ENCODE measurements at regions not wholly inside any gene's neighbourhood (a gene's known extent, or its start where the extent isn't known, plus 50 kb on each side); places are given as distances from the start of the nearest gene placed in this dataset.

DNA sequence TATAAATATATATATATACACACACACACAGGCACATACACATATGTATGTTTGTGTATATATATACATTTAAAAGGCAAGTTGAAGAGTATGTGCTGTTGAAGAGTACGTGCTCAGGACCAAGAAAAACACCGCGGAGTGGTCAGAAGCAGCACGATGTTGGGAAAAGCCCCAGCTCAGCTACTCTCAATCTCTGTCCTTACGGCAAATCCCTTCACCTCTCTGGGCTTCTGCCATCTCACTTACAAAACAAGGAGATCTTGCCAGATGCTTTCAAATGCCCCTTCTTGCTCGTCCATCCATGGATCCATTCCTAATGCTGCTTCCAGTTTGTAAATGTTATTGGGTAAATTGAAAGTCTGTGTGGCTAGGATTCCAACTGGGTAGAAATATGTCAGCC lies 333.9 kb downstream of the BCL11A start:
- Histone ChIP-seq H3K36me3 (replicated peaks in 1 of 2; ENCODE audit: insufficient read depth in 1 of 2, low read depth in 2 of 2) (no peaks in the 10 kb centered on the region), H3K27ac (no peak overlapping the region), H3K9me3 (no peaks in the 10 kb centered on the region), H3K27me3 (no peaks in the 10 kb centered on the region), H3K4me1 (peaks cover 20% of the 10 kb centered on the region), H3K4me3 (no peak overlapping the region)
- ATAC-seq (no peak), DNase-seq (no peak)
- WGBS, 2 donors = 86 to 87% methylated on average over 6 of the region's 6 CpGs
- intact Hi-C loops (cut with DNase I) = no loop called here
- TF ChIP-seq, protein P1, sequence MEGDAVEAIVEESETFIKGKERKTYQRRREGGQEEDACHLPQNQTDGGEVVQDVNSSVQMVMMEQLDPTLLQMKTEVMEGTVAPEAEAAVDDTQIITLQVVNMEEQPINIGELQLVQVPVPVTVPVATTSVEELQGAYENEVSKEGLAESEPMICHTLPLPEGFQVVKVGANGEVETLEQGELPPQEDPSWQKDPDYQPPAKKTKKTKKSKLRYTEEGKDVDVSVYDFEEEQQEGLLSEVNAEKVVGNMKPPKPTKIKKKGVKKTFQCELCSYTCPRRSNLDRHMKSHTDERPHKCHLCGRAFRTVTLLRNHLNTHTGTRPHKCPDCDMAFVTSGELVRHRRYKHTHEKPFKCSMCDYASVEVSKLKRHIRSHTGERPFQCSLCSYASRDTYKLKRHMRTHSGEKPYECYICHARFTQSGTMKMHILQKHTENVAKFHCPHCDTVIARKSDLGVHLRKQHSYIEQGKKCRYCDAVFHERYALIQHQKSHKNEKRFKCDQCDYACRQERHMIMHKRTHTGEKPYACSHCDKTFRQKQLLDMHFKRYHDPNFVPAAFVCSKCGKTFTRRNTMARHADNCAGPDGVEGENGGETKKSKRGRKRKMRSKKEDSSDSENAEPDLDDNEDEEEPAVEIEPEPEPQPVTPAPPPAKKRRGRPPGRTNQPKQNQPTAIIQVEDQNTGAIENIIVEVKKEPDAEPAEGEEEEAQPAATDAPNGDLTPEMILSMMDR (IDR thresholded peaks at IDR 0.05) = no peak
- no peak for TF ChIP-seq POLR2A (IDR thresholded peaks at IDR 0.05)

DNA sequence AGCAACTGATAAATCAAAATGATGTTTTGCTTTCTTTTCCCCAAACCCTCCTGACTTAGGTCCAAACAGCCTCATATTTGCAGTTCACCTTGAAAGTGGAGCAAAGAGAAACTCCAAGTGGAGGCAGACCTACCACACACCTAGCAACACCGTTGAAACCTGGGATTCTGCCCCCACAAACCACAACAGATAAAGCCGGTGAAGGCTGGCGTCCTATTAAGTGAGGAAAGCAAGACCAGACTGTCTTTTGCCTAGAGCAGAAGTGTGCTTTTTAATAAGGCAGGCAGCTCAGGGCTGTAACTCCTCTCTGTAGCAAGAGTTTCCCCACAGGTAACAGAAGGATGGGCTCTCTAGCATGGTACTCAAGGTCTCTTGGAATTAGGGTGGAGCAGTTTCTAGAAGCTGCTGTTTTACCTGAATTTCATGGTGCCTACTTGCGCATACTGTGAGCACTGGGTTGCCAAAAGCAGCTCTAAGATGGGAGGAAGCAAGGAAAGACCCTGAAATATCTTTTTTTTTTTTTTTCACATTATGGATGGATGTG lies 336.9 kb downstream of the BCL11A start:
- DNase-seq = no peak
- 71 to 72% methylated on average over 4 of the region's 4 CpGs for WGBS, 2 donors
- Histone ChIP-seq H3K4me3 (no peak overlapping the region), H3K27ac (no peak overlapping the region), H3K4me1 (peaks cover 36% of the 10 kb centered on the region), H3K9me3 (no peaks in the 10 kb centered on the region), H3K27me3 (no peaks in the 10 kb centered on the region), H3K36me3 (replicated peaks in 1 of 2; ENCODE audit: insufficient read depth in 1 of 2, low read depth in 2 of 2) (no peaks in the 10 kb centered on the region)
- TF ChIP-seq, protein P1 (IDR thresholded peaks at IDR 0.05) = no peak
- no peak for TF ChIP-seq POLR2A (IDR thresholded peaks at IDR 0.05)
- intact Hi-C loops (cut with DNase I) = no loop called here
- ATAC-seq = no peak

DNA sequence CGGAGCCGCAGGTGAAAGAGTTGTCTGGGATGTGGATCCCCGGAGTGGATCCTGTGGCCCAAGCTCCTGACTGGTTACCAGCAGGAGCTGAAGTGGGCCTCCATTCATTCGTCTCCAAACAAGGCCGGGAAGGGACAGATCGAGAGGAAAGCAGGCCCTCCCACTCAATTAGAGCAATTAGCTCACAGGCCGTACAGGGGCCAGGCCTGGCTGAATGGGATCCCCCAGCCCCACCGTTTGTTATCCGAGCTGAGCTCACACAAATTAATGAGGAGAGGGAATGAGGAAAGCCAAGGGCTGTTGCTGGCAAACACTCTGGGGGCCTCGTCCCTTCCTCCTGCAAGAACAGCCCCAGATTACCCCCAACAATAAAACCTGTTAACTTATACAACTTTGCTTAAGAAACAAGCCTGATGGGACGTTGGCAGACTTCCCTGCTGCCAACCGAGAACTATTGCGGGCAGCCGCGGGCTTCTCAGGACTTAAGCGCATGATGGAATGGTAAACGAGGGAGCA lies 338.0 kb downstream of the BCL11A start:
- H3K27ac ChIP-seq = no peak overlapping the region
- 55 to 60% methylated on average over 17 of the region's 17 CpGs for WGBS, 2 donors
- no peak for TF ChIP-seq POLR2A (IDR thresholded peaks at IDR 0.05)
- TF ChIP-seq, protein P1 (IDR thresholded peaks at IDR 0.05) = no peak
- DNase-seq (peak; percentile 46 to 78 (median 52)), ATAC-seq (no peak)
- H3K4me3 ChIP-seq = no peak overlapping the region
- H3K9me3 ChIP-seq = no peaks in the 10 kb centered on the region
- H3K27me3 ChIP-seq = no peaks in the 10 kb centered on the region
- intact Hi-C loops (cut with DNase I) = no loop called here
- no peaks in the 10 kb centered on the region for H3K36me3 ChIP-seq (replicated peaks in 1 of 2; ENCODE audit: insufficient read depth in 1 of 2, low read depth in 2 of 2)
- peaks cover 42% of the 10 kb centered on the region for H3K4me1 ChIP-seq

DNA sequence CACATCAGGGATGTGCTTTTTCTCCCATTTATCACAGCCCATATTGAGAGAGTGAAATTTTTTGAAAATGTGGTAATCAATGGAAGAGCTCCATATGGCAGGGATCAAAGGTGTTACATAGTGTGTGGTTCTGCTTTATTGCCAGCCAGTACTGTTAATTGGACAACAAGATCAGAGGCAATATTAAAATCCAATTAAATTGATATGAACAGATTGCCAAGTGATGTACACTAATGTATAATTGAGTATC lies 338.9 kb downstream of the BCL11A start:
- no peaks in the 10 kb centered on the region for H3K36me3 ChIP-seq (replicated peaks in 1 of 2; ENCODE audit: insufficient read depth in 1 of 2, low read depth in 2 of 2)
- H3K9me3 ChIP-seq = no peaks in the 10 kb centered on the region
- DNase-seq (no peak), ATAC-seq (no peak)
- peak overlapping the region in 3 of 4 donors; percentile 5 to 84 (median 80) for H3K27ac ChIP-seq
- intact Hi-C loops (cut with DNase I) = no loop called here
- H3K4me3 ChIP-seq = no peak overlapping the region
- peaks cover 51% of the 10 kb centered on the region for H3K4me1 ChIP-seq
- no peak for TF ChIP-seq POLR2A (IDR thresholded peaks at IDR 0.05)
- TF ChIP-seq, protein P1 (IDR thresholded peaks at IDR 0.05) = no peak
- H3K27me3 ChIP-seq = no peaks in the 10 kb centered on the region

DNA sequence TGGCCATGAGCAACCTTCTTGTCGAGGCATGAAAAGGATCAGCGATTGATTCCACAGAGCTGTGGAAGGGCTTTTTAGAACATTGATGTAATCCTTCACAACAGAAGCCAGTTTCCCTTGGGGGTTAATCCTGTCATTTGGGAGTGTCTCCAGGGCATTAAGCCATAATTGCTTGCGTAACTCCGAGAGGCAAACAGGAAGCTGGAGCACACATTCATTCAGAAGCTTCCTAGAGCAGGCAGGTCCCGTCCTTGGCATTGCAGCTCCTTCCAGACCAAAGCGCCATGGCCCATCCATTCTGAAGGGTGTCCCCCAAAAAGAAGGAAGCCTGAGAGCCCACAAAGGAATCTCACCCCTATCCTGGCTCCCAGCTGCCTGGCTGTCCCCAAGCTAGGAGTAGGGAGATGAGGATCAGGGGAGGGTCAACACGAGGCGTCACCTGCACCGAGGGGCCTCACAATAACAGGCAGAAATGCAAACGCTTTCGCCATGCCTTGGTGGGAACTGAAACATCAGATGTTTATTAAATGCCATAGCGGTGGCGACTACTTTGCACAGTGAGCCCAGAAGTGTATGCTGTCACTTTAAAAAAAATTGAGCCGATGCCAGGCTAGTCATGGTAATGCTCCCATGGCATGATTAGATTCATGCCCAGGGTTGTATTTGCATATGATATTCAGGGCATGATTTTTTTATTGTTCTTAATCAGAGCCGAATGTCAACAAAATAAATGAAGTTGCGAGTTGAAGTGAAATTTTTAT lies 339.4 kb downstream of the BCL11A start:
- 21 to 34% methylated on average over 16 of the region's 16 CpGs for WGBS, 2 donors
- Histone ChIP-seq H3K27ac (peak overlapping the region; percentile 62 to 84 (median 82)), H3K4me1 (peaks cover 51% of the 10 kb centered on the region), H3K27me3 (no peaks in the 10 kb centered on the region), H3K36me3 (replicated peaks in 1 of 2; ENCODE audit: insufficient read depth in 1 of 2, low read depth in 2 of 2) (no peaks in the 10 kb centered on the region), H3K4me3 (no peak overlapping the region), H3K9me3 (no peaks in the 10 kb centered on the region)
- ATAC-seq = peak; percentile 97
- DNase-seq = peak; percentile 78 to 90 (median 84)
- TF ChIP-seq POLR2A (IDR thresholded peaks at IDR 0.05) = peak in 2 of 3 donors; percentile 61 to 66
- TF ChIP-seq, protein P1 (IDR thresholded peaks at IDR 0.05) = no peak
- intact Hi-C loops (cut with DNase I) = no loop called here
